Neural crest cell (in vitro differentiated cells): ENCODE measurements at regions not wholly inside any gene's neighbourhood (a gene's known extent, or its start where the extent isn't known, plus 50 kb on each side); places are given as distances from the start of the nearest gene placed in this dataset.
A peak's percentile ranks its signal among the peaks of the same experiment; 100 is the strongest.

Experiments
- DNase-seq: peaks from one replicate; pipeline ENCODE4 v3.0.0; 2021; ENCODE audit warnings: low read depth, mixed read lengths, low spot score
- H3K27ac Mint-ChIP-seq: one replicate; pipeline ENCODE4 v1.8.0; 2021; ENCODE audit warnings: mild to moderate bottlenecking, mixed read lengths; ENCODE audit not compliant: unreplicated experiment
- H3K27me3 Mint-ChIP-seq: 2 replicates; pipeline ENCODE4 v1.8.0; 2021; ENCODE audit warnings: low read depth, mild to moderate bottlenecking, mixed read lengths
- H3K36me3 Mint-ChIP-seq: 2 replicates; pipeline ENCODE4 v1.8.0; 2021; ENCODE audit warnings: low read depth, mild to moderate bottlenecking, mixed read lengths
- H3K4me1 Mint-ChIP-seq: 2 replicates; pipeline ENCODE4 v1.8.0; 2021; ENCODE audit warnings: mixed read lengths
- H3K4me3 Mint-ChIP-seq: one replicate; pipeline ENCODE4 v1.8.0; 2021; ENCODE audit warnings: mild to moderate bottlenecking, mixed read lengths
- H3K9me3 Mint-ChIP-seq: 2 replicates; pipeline ENCODE4 v1.8.0; 2021; ENCODE audit warnings: mixed read lengths
- CTCF ChIP-seq: fragments of 200-600 bp; sonication (generic); conservative IDR thresholded peaks from 2 replicates; pipeline ENCODE4 v1.5.0; 2021; ENCODE audit warnings: antibody characterized with exemption, mild to moderate bottlenecking

GRCh38 chr6:22149501-22150367 lies 147.1 kb downstream of the PRL start:
- no peaks in the 10 kb centered on the region for H3K9me3 Mint-ChIP-seq
- no peak for TF ChIP-seq CTCF
- peak overlapping the region; percentile 39 for H3K27ac Mint-ChIP-seq
- H3K36me3 Mint-ChIP-seq = peaks cover 2% of the 10 kb centered on the region
- DNase-seq = peak; percentile 36
- H3K4me3 Mint-ChIP-seq = peak overlapping the region; percentile 49
- H3K27me3 Mint-ChIP-seq = no peaks in the 10 kb centered on the region
- H3K4me1 Mint-ChIP-seq = peaks cover 69% of the 10 kb centered on the region

- H3K36me3 Mint-ChIP-seq = peaks cover 2% of the 10 kb centered on the region
- H3K27ac Mint-ChIP-seq = peak overlapping the region; percentile 39
- DNase-seq = no peak
- no peaks in the 10 kb centered on the region for H3K9me3 Mint-ChIP-seq
- no peaks in the 10 kb centered on the region for H3K27me3 Mint-ChIP-seq
- TF ChIP-seq CTCF = no peak
- H3K4me3 Mint-ChIP-seq = peak overlapping the region; percentile 49
- peaks cover 69% of the 10 kb centered on the region for H3K4me1 Mint-ChIP-seq
Observed at GRCh38 chr6:22150368-22151035, 146.3 kb downstream of the PRL start.

- Mint-ChIP-seq H3K9me3 (no peaks in the 10 kb centered on the region), H3K36me3 (peaks cover 2% of the 10 kb centered on the region), H3K27ac (no peak overlapping the region), H3K4me1 (peaks cover 61% of the 10 kb centered on the region), H3K4me3 (no peak overlapping the region), H3K27me3 (no peaks in the 10 kb centered on the region)
- no peak for TF ChIP-seq CTCF
- no peak for DNase-seq
Observed at GRCh38 chr6:22151892-22152291, 144.9 kb downstream of the PRL start.

GRCh38 chr6:22152841-22153240 lies 144.0 kb downstream of the PRL start:
- TF ChIP-seq CTCF = no peak
- peaks cover 52% of the 10 kb centered on the region for H3K4me1 Mint-ChIP-seq
- DNase-seq = no peak

GRCh38 chr6:22153384-22154158 lies 143.3 kb downstream of the PRL start:
- DNase-seq = no peak
- H3K36me3 Mint-ChIP-seq = peaks cover 2% of the 10 kb centered on the region
- TF ChIP-seq CTCF = no peak
- peaks cover 44% of the 10 kb centered on the region for H3K4me1 Mint-ChIP-seq
- peak overlapping the region; percentile 89 for H3K27ac Mint-ChIP-seq
- H3K9me3 Mint-ChIP-seq = no peaks in the 10 kb centered on the region
- no peaks in the 10 kb centered on the region for H3K27me3 Mint-ChIP-seq
- no peak overlapping the region for H3K4me3 Mint-ChIP-seq

More at GRCh38 chr6:22152841-22153240, 144.0 kb downstream of the PRL start:
- Mint-ChIP-seq H3K27ac (no peak overlapping the region), H3K27me3 (no peaks in the 10 kb centered on the region), H3K9me3 (no peaks in the 10 kb centered on the region), H3K36me3 (peaks cover 2% of the 10 kb centered on the region), H3K4me3 (no peak overlapping the region)
